ENCODE measurements at regions not wholly inside any gene's neighbourhood (a gene's known extent, or its start where the extent isn't known, plus 50 kb on each side); places are given as distances from the start of the nearest gene placed in this dataset.

DNA sequence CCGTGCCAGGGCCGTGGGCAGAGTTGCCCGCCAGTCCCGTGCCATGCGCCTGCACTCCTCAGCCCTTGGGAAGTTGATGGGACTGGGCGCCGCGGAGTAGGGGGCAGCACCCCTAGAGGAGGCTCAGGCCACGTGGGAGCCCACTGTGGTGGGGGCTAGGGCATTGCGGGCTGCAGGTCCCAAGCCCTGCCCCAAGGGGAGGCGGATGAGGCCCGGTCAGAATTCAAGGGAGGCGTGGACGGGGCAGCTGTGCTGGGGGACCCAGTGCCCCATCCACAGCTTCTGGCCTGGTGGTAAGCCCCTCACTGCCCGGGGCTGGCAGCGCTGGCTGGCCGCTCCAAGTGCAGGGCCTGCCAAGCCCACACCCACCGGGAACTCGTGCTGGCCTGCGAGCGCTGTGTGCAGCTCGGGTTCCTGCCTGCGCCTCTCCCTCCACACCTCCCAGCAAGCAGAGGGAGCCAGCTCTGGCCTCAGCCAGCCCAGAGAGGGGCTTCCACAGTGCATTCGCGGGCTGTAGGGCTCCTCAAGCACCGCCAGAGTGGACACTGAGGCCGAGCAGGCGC is 317.8 kb downstream of the HAO1 start:
- no peak overlapping the region for H3K4me3 ChIP-seq
- TF ChIP-seq CTCF (IDR thresholded peaks at IDR 0.05; ENCODE audit: borderline replicate concordance), result no peak
- intact Hi-C loops (cut with micrococcal nuclease), result no loop called here
- H3K4me1 ChIP-seq, result no peaks in the 10 kb centered on the region
- H3K9me3 ChIP-seq (replicated peaks), result peaks cover 8% of the 10 kb centered on the region
- no peak for DNase-seq
- no peaks in the 10 kb centered on the region for H3K27me3 ChIP-seq (ENCODE audit: low read depth)
- no peaks in the 10 kb centered on the region for H3K36me3 ChIP-seq
- no peak overlapping the region for H3K27ac ChIP-seq (replicated peaks)

GRCh38 chr20:7624886-7625285 is 315.4 kb downstream of the HAO1 start:
- DNase-seq, result no peak
- Histone ChIP-seq H3K27me3 (ENCODE audit: low read depth) (no peaks in the 10 kb centered on the region), H3K27ac (replicated peaks) (no peak overlapping the region), H3K36me3 (no peaks in the 10 kb centered on the region), H3K4me3 (no peak overlapping the region), H3K9me3 (replicated peaks) (peaks cover 8% of the 10 kb centered on the region), H3K4me1 (peaks cover 7% of the 10 kb centered on the region)
- intact Hi-C loops (cut with micrococcal nuclease), result no loop called here
- TF ChIP-seq CTCF (IDR thresholded peaks at IDR 0.05; ENCODE audit: borderline replicate concordance), result no peak

DNA sequence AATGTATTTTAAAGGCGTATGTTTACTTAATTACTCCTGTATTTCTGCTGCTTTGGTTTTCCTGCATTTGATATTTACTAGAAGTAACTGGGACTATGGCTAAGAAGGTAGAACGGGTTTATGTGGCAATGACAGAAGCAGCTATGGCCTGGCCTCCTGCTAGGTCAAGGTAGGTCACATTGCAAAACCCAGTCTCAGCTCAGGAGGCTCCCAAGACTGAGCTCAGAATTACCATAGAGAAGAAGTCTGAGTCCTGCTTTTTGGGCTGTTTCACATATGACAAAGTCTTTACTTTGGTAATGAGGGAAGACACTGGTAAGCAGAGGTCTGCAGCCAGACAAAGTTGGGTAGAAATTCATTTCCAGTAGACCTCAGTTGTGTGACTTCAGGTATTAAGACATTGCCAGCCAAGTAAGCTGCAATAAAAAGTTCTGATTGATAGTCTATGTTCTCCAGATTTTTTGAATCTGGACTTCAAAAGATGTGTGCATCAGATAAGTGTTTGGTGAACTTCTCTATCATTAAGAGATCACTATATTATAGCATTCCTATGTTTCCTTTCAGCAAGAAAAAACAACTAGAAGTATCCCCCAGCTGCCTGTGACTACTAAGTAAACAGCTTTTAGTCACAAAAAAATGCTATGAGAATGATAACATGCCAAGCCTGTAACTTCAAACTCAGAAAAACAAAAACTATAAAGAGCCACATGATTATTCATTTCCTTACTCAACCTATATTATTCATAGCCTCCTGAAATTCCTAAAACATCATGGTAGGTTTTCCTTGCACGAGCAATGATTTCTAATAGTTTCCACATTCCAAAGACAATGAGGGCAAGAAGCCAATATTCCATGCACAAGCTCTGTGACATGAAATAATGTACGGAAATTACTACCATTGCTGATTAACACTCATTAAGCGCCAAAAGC is 312.3 kb downstream of the HAO1 start:
- Histone ChIP-seq H3K27me3 (ENCODE audit: low read depth) (no peaks in the 10 kb centered on the region), H3K9me3 (replicated peaks) (peaks cover 3% of the 10 kb centered on the region), H3K4me1 (peaks cover 7% of the 10 kb centered on the region), H3K27ac (replicated peaks) (no peak overlapping the region), H3K36me3 (no peaks in the 10 kb centered on the region), H3K4me3 (no peak overlapping the region)
- no peak for DNase-seq
- intact Hi-C loops (cut with micrococcal nuclease), result no loop called here
- no peak for TF ChIP-seq CTCF (IDR thresholded peaks at IDR 0.05; ENCODE audit: borderline replicate concordance)

DNA sequence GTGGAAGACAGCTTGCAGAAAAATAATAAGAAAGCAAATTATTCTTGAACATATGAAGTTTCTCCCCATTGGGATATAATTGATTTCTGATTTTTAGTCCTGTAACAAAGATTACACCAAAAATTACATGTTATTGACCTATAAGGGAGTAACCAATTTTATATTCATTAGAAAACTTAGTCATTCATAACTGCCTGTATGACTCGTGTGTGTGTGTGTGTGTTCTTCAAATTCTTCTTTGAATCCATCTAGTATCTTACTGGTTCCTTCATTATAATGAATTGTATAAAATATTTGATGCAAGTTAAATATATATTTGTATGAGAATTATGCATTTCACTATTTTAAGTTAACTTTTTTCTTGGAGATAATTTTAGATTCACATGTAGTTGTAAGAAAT is 310.4 kb downstream of the HAO1 start:
- no peak for TF ChIP-seq CTCF (IDR thresholded peaks at IDR 0.05; ENCODE audit: borderline replicate concordance)
- DNase-seq, result no peak
- H3K4me3 ChIP-seq, result no peak overlapping the region
- H3K27me3 ChIP-seq (ENCODE audit: low read depth), result no peaks in the 10 kb centered on the region
- H3K4me1 ChIP-seq, result peaks cover 7% of the 10 kb centered on the region
- H3K36me3 ChIP-seq, result no peaks in the 10 kb centered on the region
- no peak overlapping the region for H3K27ac ChIP-seq (replicated peaks)
- intact Hi-C loops (cut with micrococcal nuclease), result no loop called here
- no peaks in the 10 kb centered on the region for H3K9me3 ChIP-seq (replicated peaks)

DNA sequence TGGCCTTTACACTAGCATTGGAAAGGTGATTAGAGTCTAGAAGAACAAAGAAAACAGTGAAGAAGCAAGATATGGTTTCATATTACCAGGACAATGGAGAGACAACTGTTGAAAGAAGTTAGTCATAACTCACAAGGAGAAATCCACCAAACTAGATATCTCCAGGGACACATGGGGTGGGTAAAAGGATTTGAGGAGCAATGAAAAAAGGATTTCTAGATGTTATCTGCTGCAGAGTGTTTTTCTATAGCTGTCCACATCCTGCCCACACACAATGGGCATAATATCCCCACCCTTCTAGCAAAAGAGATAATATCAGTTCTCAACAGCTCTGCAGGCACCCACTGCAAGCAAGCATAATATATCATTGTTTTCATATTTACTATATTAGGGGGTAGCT is 303.1 kb downstream of the HAO1 start:
- peaks cover under 1% of the 10 kb centered on the region for H3K9me3 ChIP-seq (replicated peaks)
- no peak for DNase-seq
- H3K36me3 ChIP-seq, result no peaks in the 10 kb centered on the region
- TF ChIP-seq CTCF (IDR thresholded peaks at IDR 0.05; ENCODE audit: borderline replicate concordance), result no peak
- no peaks in the 10 kb centered on the region for H3K4me1 ChIP-seq
- no peaks in the 10 kb centered on the region for H3K27me3 ChIP-seq (ENCODE audit: low read depth)
- H3K4me3 ChIP-seq, result no peak overlapping the region
- intact Hi-C loops (cut with micrococcal nuclease), result no loop called here
- no peak overlapping the region for H3K27ac ChIP-seq (replicated peaks)
